ENCODE measurements at regions not wholly inside any gene's neighbourhood (a gene's known extent, or its start where the extent isn't known, plus 50 kb on each side); places are given as distances from the start of the nearest gene placed in this dataset.

DNA sequence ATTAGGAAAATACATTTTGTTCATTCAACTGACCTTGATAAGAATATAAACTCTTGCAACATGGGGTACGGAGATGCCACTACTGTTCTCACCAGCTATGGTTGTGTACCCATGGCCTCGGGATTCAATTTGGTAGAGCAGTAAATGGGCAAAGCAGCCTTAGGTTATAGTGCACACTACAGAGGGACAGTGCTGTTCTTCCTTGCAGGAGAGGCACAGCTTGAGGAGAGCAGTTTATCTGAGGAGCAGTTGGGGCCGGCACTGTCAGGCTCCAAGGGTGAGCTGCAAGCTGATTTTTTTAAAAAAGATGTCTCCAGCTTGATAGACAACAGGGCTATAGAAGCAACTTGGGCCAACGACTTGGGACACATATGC lies 82.4 kb downstream of the SLC35B3 start (continued):
- TF ChIP-seq, protein P1, sequence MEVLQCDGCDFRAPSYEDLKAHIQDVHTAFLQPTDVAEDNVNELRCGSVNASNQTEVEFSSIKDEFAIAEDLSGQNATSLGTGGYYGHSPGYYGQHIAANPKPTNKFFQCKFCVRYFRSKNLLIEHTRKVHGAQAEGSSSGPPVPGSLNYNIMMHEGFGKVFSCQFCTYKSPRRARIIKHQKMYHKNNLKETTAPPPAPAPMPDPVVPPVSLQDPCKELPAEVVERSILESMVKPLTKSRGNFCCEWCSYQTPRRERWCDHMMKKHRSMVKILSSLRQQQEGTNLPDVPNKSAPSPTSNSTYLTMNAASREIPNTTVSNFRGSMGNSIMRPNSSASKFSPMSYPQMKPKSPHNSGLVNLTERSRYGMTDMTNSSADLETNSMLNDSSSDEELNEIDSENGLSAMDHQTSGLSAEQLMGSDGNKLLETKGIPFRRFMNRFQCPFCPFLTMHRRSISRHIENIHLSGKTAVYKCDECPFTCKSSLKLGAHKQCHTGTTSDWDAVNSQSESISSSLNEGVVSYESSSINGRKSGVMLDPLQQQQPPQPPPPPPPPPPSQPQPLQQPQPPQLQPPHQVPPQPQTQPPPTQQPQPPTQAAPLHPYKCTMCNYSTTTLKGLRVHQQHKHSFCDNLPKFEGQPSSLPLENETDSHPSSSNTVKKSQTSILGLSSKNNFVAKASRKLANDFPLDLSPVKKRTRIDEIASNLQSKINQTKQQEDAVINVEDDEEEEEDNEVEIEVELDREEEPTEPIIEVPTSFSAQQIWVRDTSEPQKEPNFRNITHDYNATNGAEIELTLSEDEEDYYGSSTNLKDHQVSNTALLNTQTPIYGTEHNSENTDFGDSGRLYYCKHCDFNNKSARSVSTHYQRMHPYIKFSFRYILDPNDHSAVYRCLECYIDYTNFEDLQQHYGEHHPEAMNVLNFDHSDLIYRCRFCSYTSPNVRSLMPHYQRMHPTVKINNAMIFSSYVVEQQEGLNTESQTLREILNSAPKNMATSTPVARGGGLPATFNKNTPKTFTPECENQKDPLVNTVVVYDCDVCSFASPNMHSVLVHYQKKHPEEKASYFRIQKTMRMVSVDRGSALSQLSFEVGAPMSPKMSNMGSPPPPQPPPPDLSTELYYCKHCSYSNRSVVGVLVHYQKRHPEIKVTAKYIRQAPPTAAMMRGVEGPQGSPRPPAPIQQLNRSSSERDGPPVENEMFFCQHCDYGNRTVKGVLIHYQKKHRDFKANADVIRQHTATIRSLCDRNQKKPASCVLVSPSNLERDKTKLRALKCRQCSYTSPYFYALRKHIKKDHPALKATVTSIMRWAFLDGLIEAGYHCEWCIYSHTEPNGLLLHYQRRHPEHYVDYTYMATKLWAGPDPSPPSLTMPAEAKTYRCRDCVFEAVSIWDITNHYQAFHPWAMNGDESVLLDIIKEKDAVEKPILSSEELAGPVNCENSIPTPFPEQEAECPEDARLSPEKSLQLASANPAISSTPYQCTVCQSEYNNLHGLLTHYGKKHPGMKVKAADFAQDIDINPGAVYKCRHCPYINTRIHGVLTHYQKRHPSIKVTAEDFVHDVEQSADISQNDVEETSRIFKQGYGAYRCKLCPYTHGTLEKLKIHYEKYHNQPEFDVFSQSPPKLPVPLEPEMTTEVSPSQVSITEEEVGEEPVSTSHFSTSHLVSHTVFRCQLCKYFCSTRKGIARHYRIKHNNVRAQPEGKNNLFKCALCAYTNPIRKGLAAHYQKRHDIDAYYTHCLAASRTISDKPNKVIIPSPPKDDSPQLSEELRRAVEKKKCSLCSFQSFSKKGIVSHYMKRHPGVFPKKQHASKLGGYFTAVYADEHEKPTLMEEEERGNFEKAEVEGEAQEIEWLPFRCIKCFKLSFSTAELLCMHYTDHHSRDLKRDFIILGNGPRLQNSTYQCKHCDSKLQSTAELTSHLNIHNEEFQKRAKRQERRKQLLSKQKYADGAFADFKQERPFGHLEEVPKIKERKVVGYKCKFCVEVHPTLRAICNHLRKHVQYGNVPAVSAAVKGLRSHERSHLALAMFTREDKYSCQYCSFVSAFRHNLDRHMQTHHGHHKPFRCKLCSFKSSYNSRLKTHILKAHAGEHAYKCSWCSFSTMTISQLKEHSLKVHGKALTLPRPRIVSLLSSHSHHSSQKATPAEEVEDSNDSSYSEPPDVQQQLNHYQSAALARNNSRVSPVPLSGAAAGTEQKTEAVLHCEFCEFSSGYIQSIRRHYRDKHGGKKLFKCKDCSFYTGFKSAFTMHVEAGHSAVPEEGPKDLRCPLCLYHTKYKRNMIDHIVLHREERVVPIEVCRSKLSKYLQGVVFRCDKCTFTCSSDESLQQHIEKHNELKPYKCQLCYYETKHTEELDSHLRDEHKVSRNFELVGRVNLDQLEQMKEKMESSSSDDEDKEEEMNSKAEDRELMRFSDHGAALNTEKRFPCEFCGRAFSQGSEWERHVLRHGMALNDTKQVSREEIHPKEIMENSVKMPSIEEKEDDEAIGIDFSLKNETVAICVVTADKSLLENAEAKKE (CRISPR knock-in tag; IDR thresholded peaks at IDR 0.05), result no peak
- TF ChIP-seq ZNF114 (CRISPR knock-in tag; IDR thresholded peaks at IDR 0.05) (no peak), STAT1 (IDR thresholded peaks at IDR 0.05; ENCODE audit: unreplicated experiment) (no peak), POLR2AphosphoS5 (IDR thresholded peaks at IDR 0.05; ENCODE audit: low read depth) (no peak), EZH2 (IDR thresholded peaks at IDR 0.05; ENCODE audit: low read depth, unreplicated experiment) (no peak), CREB1 (CRISPR knock-in tag; IDR thresholded peaks at IDR 0.05; ENCODE audit: low read depth) (no peak), NANOG (IDR thresholded peaks at IDR 0.05; ENCODE audit: borderline replicate concordance) (no peak)
- TF ChIP-seq, protein P2, sequence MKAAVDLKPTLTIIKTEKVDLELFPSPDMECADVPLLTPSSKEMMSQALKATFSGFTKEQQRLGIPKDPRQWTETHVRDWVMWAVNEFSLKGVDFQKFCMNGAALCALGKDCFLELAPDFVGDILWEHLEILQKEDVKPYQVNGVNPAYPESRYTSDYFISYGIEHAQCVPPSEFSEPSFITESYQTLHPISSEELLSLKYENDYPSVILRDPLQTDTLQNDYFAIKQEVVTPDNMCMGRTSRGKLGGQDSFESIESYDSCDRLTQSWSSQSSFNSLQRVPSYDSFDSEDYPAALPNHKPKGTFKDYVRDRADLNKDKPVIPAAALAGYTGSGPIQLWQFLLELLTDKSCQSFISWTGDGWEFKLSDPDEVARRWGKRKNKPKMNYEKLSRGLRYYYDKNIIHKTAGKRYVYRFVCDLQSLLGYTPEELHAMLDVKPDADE (IDR thresholded peaks at IDR 0.05), result no peak

DNA sequence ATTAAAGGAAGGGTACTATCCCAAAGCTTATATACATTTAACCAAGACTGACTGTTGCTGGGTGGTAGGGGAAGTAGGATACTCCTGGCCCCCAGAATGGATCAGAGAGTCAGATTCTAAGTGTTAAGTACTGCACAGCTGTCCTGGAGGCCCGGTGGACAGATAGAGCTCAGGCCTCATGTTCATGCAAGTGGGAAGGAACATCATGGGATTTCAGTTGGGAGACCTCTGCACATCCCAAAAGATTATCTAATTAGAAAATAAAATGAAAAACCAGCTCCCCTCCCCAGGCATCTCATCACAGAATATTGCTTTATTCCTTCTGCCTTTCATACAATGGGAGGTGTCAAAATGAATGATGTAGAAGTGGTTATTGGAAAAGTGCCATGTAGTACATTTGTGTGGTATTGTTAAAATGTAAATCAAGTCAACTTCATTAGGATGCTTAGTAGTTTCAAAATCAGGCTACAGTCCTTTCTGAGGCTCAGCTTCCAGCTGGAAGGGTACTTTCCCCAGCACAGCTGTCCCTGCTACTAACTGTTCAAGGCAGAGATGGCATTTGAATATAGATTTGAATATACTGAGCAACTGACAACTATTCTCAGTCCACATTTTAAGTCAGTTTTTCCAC lies 82.9 kb downstream of the SLC35B3 start:
- H3K27me3 Mint-ChIP-seq (ENCODE audit: insufficient read depth, low read depth, poor library complexity), result no peaks in the 10 kb centered on the region
- H2AFZ ChIP-seq, result no peak overlapping the region
- H3K4me2 ChIP-seq, result no peak overlapping the region
- no peaks in the 10 kb centered on the region for H3K79me2 ChIP-seq (replicated peaks; ENCODE audit: insufficient read depth)
- no peak overlapping the region for H3K4me3 ChIP-seq
- H3K27ac Mint-ChIP-seq, result no peak overlapping the region
- ATAC-seq (no peak), DNase-seq (ENCODE audit: low spot score) (no peak)
- H3K27me3 ChIP-seq (ENCODE audit: insufficient read depth), result no peaks in the 10 kb centered on the region
- no peaks in the 10 kb centered on the region for H3F3A ChIP-seq (replicated peaks; ENCODE audit: low read depth)
- H3K4me3 Mint-ChIP-seq, result no peak overlapping the region
- H3K27ac ChIP-seq (ENCODE audit: low read depth), result no peak overlapping the region
- H4K20me1 ChIP-seq (replicated peaks; ENCODE audit: insufficient read depth), result no peaks in the 10 kb centered on the region
- H3K9me3 Mint-ChIP-seq, result no peaks in the 10 kb centered on the region; the same call in 1 of the 3 replicates
- no peaks in the 10 kb centered on the region for H3K4me1 Mint-ChIP-seq
- H3K36me3 ChIP-seq (ENCODE audit: insufficient read depth), result no peaks in the 10 kb centered on the region
- no peaks in the 10 kb centered on the region for H3K4me1 ChIP-seq (ENCODE audit: insufficient read depth)
- no peaks in the 10 kb centered on the region for H3K36me3 Mint-ChIP-seq (ENCODE audit: low read depth)
- peaks cover 5% of the 10 kb centered on the region; the same call in 1 of the 2 replicates for H3K9me2 ChIP-seq (ENCODE audit: insufficient read depth)
- no peak for TF ChIP-seq JUNB (IDR thresholded peaks at IDR 0.05; ENCODE audit: unreplicated experiment)
- TF ChIP-seq, protein P3, sequence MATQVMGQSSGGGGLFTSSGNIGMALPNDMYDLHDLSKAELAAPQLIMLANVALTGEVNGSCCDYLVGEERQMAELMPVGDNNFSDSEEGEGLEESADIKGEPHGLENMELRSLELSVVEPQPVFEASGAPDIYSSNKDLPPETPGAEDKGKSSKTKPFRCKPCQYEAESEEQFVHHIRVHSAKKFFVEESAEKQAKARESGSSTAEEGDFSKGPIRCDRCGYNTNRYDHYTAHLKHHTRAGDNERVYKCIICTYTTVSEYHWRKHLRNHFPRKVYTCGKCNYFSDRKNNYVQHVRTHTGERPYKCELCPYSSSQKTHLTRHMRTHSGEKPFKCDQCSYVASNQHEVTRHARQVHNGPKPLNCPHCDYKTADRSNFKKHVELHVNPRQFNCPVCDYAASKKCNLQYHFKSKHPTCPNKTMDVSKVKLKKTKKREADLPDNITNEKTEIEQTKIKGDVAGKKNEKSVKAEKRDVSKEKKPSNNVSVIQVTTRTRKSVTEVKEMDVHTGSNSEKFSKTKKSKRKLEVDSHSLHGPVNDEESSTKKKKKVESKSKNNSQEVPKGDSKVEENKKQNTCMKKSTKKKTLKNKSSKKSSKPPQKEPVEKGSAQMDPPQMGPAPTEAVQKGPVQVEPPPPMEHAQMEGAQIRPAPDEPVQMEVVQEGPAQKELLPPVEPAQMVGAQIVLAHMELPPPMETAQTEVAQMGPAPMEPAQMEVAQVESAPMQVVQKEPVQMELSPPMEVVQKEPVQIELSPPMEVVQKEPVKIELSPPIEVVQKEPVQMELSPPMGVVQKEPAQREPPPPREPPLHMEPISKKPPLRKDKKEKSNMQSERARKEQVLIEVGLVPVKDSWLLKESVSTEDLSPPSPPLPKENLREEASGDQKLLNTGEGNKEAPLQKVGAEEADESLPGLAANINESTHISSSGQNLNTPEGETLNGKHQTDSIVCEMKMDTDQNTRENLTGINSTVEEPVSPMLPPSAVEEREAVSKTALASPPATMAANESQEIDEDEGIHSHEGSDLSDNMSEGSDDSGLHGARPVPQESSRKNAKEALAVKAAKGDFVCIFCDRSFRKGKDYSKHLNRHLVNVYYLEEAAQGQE (IDR thresholded peaks at IDR 0.05; ENCODE audit: unreplicated experiment), result no peak
- TF ChIP-seq CREB1 (CRISPR knock-in tag; IDR thresholded peaks at IDR 0.05; ENCODE audit: low read depth), result no peak
- no peak for TF ChIP-seq STAT1 (IDR thresholded peaks at IDR 0.05; ENCODE audit: unreplicated experiment)
- TF ChIP-seq NANOG (IDR thresholded peaks at IDR 0.05; ENCODE audit: borderline replicate concordance), result no peak
- TF ChIP-seq EZH2phosphoT487 (IDR thresholded peaks at IDR 0.05; ENCODE audit: unreplicated experiment), result no peak
- no peak for TF ChIP-seq POLR2AphosphoS5 (IDR thresholded peaks at IDR 0.05; ENCODE audit: low read depth)
- TF ChIP-seq, protein P4, sequence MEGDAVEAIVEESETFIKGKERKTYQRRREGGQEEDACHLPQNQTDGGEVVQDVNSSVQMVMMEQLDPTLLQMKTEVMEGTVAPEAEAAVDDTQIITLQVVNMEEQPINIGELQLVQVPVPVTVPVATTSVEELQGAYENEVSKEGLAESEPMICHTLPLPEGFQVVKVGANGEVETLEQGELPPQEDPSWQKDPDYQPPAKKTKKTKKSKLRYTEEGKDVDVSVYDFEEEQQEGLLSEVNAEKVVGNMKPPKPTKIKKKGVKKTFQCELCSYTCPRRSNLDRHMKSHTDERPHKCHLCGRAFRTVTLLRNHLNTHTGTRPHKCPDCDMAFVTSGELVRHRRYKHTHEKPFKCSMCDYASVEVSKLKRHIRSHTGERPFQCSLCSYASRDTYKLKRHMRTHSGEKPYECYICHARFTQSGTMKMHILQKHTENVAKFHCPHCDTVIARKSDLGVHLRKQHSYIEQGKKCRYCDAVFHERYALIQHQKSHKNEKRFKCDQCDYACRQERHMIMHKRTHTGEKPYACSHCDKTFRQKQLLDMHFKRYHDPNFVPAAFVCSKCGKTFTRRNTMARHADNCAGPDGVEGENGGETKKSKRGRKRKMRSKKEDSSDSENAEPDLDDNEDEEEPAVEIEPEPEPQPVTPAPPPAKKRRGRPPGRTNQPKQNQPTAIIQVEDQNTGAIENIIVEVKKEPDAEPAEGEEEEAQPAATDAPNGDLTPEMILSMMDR (conservative IDR thresholded peaks at IDR 0.05; ENCODE audit: low read depth in 2 of 2), result no peak
- TF ChIP-seq ZNF114 (CRISPR knock-in tag; IDR thresholded peaks at IDR 0.05), result no peak

All from GM23338 (cell line).